ENCODE measurements at regions not wholly inside any gene's neighbourhood (a gene's known extent, or its start where the extent isn't known, plus 50 kb on each side); places are given as distances from the start of the nearest gene placed in this dataset.

GRCh38 chr4:75169427-75169826 lies 236.5 kb downstream of the PARM1 start:
- TF ChIP-seq CTCF (IDR thresholded peaks at IDR 0.05) = no peak
- no peak for TF ChIP-seq ZFX (IDR thresholded peaks at IDR 0.05; ENCODE audit: borderline replicate concordance)
